ENCODE measurements at regions not wholly inside any gene's neighbourhood (a gene's known extent, or its start where the extent isn't known, plus 50 kb on each side); places are given as distances from the start of the nearest gene placed in this dataset.
A peak's percentile ranks its signal among the peaks of the same experiment; 100 is the strongest.
"Not testable (repeated sequence)": the region's sequence is repeated elsewhere in the genome, so short reads cannot be mapped to it uniquely, and the experiment has no call there.

DNA sequence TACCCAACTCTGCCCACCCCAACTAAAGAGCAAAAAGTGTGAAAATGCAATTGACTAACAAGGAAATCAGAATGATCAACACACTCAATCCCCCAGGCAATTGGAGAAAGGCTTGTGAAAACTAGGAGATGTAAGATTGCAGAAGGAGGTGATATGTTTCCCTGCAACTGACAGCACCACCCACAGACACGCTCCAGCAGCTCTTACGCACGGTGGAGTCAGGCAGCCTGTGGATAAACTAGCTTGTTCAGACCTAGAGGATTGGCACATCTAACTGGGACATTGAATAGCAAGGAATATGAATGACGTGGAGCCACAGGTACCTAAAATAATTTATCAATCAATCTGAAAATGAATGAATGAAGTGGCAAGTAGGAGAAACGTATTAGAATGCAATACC lies 125.7 kb upstream of the MYO3A start:
- Mint-ChIP-seq H3K4me1 (no peaks in the 10 kb centered on the region), H3K9me3 (no peaks in the 10 kb centered on the region), H3K36me3 (ENCODE audit: low read depth) (no peaks in the 10 kb centered on the region), H3K27ac (no peak overlapping the region), H3K27me3 (no peaks in the 10 kb centered on the region), H3K4me3 (no peak overlapping the region)
- no peak for ATAC-seq
- DNase-seq = no peak

DNA sequence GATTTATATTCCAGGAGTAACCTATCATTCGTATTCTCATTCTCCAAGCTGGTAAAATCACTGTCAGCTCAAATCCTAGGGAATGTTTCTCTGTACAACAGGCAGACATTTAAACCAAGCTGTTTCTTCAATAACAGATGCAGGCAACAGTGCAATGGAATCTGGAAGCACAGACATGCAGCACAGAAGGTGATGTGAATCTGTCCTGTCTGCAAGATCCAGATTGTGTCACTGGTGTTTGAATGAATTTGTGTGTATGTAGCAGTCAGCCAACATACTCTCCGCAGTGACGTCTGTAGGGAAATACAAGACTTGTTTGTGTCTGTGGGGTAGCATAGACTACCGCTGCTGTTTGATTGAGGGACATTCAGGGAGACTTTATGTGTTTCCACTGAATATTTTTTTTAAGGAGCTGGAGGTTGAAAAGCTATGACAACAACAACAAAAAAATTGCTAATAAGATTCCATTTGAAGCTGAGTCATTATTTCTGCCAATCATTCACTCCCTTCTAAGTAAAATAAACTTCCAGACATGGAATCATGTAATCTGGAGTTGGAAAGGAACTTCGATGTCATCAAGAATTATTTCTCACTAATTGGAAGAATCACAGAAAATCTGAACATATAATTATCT lies 122.9 kb upstream of the MYO3A start:
- Mint-ChIP-seq H3K36me3 (ENCODE audit: low read depth) (no peaks in the 10 kb centered on the region), H3K4me1 (no peaks in the 10 kb centered on the region), H3K27ac (no peak overlapping the region), H3K4me3 (no peak overlapping the region), H3K27me3 (no peaks in the 10 kb centered on the region), H3K9me3 (no peaks in the 10 kb centered on the region)
- no peak for ATAC-seq
- DNase-seq = no peak

DNA sequence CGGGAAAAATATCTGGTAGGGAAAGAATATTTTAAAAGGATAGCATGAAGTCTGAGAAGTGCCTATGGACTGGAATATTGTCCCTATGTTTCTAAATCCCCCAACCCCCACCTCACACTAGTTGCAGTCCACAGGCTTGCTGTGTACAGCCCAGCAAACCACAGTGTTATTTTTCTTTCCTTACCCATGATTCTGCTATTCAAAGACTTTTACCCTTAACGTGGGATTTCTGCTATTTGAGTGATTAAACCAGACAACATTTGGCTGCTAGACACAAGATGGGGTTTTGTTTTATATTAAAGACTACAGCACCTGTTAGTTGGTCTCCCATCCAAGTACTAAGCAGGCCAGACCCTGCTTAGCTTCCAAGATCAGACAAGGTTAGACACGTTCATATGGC lies 120.5 kb upstream of the MYO3A start:
- no peaks in the 10 kb centered on the region for H3K9me3 Mint-ChIP-seq
- no peaks in the 10 kb centered on the region for H3K4me1 Mint-ChIP-seq
- no peak overlapping the region for H3K4me3 Mint-ChIP-seq
- ATAC-seq = no peak
- no peaks in the 10 kb centered on the region for H3K27me3 Mint-ChIP-seq
- no peak for DNase-seq
- no peak overlapping the region for H3K27ac Mint-ChIP-seq
- no peaks in the 10 kb centered on the region for H3K36me3 Mint-ChIP-seq (ENCODE audit: low read depth)

DNA sequence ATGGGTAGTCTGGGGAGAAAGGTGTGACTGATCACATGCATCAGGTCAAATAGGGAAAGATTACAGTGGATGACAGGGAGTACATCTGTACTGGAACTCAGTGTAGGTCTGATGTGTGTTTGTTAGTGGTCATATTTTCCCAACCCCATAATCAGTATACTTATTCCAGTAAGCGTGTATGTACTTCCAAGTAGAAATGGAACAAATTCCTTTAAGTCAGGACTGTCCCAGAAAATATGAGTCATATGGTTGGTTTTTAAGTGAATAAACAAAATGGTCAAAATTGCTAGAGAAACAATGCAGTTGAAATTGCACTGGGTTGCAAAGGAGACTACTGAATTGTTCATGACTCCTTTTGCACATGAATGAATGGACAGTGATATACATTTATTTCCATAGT lies 118.8 kb upstream of the MYO3A start:
- Mint-ChIP-seq H3K27me3 (peaks cover 2% of the 10 kb centered on the region), H3K36me3 (ENCODE audit: low read depth) (no peaks in the 10 kb centered on the region), H3K4me1 (no peaks in the 10 kb centered on the region), H3K27ac (no peak overlapping the region), H3K9me3 (no peaks in the 10 kb centered on the region), H3K4me3 (no peak overlapping the region)
- DNase-seq = no peak
- ATAC-seq = no peak

DNA sequence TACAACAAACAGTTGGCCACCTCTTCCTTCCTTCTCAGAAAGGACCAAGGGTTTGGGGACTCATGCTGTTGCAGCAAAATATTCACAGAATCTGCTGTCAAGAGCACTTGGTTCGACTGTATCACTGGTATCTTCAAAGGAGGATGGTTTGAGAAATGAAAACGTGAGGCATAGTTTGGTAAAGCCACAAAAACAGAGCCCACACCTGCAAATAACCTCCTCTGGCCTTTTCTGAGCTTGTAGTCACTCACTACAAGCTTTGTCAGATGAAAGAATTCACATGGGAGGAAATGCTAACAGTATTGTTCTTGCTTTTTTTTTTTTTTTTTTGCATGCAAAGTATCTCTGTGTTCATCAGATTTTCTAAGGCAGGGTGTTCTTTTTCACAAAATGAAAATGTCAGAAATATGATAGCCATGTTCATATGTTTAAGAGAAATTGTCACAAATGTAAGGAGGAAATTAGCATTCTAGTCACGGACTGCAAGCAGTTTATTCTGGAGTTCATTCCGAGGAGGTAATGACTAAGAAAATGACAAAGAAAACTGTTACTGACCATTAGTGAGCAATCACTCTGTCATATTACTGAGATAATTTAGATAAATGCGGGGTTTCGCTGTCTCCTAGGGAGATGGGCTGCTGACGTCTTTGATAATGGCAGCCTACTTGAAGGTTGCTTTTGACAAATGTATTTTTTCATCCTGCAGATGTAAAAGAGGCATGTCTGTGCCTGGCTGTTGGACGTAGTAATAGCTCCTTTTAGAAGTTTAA lies 117.8 kb upstream of the MYO3A start:
- H3K36me3 Mint-ChIP-seq (ENCODE audit: low read depth) = no peaks in the 10 kb centered on the region
- no peak overlapping the region for H3K4me3 Mint-ChIP-seq
- H3K9me3 Mint-ChIP-seq = no peaks in the 10 kb centered on the region
- no peak for DNase-seq
- peaks cover 2% of the 10 kb centered on the region for H3K27me3 Mint-ChIP-seq
- no peak overlapping the region for H3K27ac Mint-ChIP-seq
- H3K4me1 Mint-ChIP-seq = peaks cover 6% of the 10 kb centered on the region
- ATAC-seq = no peak

DNA sequence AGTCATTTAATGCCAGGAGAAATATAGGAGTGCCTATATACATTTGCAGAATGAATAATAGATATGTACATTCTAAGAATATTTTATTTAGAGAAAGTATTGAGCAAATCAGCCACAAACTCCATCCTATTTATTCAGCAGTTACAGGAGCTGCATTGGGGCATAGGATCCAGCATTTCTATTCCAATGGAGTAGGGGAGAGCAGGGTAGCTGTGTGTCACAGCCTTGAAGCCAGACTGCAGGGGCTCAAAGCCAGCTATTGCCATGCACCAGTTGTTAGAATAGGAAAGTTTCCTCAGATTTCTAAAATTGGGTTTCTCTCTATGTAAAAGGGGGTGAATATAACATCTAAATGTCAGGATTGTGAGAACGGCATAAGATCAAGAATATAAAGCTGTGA lies 116.8 kb upstream of the MYO3A start:
- no peaks in the 10 kb centered on the region for H3K9me3 Mint-ChIP-seq
- H3K4me1 Mint-ChIP-seq = peaks cover 6% of the 10 kb centered on the region
- no peaks in the 10 kb centered on the region for H3K36me3 Mint-ChIP-seq (ENCODE audit: low read depth)
- H3K27ac Mint-ChIP-seq = no peak overlapping the region
- no peak for DNase-seq
- H3K4me3 Mint-ChIP-seq = no peak overlapping the region
- H3K27me3 Mint-ChIP-seq = peaks cover 2% of the 10 kb centered on the region
- ATAC-seq = no peak

DNA sequence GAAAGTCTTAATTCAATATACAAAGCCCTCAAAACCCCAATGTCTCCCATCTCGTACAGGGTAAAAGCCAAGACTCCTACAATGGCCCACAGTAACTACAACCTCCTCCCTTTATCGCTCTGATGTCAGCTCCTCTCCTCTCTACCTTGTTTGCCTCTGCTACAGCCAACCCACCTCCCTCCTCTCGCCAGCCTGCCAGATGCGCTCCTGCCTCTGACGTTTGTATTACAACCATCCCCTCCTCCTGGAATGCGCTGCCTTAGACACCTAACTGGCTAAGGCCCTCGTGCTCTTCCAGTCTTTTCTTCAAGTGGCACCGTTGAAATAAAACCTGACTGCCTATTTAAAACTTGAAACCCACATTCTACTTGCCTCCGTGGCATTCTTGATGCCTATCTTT lies 115.3 kb upstream of the MYO3A start:
- Mint-ChIP-seq H3K4me1 (peaks cover 6% of the 10 kb centered on the region), H3K9me3 (no peaks in the 10 kb centered on the region), H3K36me3 (ENCODE audit: low read depth) (no peaks in the 10 kb centered on the region), H3K4me3 (no peak overlapping the region), H3K27me3 (peaks cover 2% of the 10 kb centered on the region), H3K27ac (no peak overlapping the region)
- DNase-seq (no peak), ATAC-seq (no peak)

DNA sequence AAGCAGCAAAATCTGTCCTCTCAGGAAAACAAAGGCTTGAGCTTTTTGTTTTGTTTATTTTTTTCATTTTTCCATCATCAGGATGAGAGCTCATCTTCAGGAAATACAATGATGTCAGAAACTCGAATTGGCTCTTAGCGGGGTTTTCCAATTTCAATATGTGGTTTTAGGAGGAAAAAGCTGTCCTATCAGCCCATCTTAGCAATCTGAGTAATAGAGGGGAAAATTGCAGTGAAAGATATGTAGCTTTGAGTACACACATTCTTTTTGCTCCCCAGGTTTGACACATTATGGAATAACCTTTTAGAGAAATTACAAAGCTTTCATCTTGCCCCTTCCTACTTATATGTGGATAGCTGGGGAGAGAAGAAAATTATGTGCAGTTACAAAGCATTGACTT lies 113.6 kb upstream of the MYO3A start:
- DNase-seq = no peak
- peak overlapping the region; percentile 27 for H3K4me3 Mint-ChIP-seq
- H3K4me1 Mint-ChIP-seq = peaks cover 6% of the 10 kb centered on the region
- no peaks in the 10 kb centered on the region for H3K9me3 Mint-ChIP-seq
- ATAC-seq = no peak
- H3K36me3 Mint-ChIP-seq (ENCODE audit: low read depth) = no peaks in the 10 kb centered on the region
- no peak overlapping the region for H3K27ac Mint-ChIP-seq
- H3K27me3 Mint-ChIP-seq = peaks cover 2% of the 10 kb centered on the region

DNA sequence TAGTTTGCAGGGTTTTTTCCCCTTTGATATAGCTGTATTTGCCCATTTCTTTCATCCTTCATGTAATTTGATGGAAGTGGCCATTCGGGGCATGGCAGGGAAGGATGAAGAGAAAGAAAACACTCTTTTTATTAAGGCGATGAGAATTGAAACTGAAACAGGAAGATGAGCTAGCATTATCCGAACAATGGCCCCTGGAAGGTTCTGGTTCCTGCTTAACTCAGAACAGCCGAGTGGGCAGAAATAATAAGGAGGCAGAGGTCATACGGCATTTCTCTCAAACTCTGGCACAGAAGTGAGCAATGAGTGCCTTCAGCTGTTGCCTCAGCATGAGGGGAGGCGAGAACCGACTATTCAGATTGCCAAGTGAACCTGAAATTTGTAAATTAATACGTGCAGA lies 113.2 kb upstream of the MYO3A start:
- H3K27me3 Mint-ChIP-seq = peaks cover 2% of the 10 kb centered on the region
- H3K4me1 Mint-ChIP-seq = peaks cover 6% of the 10 kb centered on the region
- no peaks in the 10 kb centered on the region for H3K9me3 Mint-ChIP-seq
- DNase-seq = no peak
- H3K36me3 Mint-ChIP-seq (ENCODE audit: low read depth) = no peaks in the 10 kb centered on the region
- H3K4me3 Mint-ChIP-seq = peak overlapping the region; percentile 27
- H3K27ac Mint-ChIP-seq = peak overlapping the region; percentile 2
- ATAC-seq = no peak

DNA sequence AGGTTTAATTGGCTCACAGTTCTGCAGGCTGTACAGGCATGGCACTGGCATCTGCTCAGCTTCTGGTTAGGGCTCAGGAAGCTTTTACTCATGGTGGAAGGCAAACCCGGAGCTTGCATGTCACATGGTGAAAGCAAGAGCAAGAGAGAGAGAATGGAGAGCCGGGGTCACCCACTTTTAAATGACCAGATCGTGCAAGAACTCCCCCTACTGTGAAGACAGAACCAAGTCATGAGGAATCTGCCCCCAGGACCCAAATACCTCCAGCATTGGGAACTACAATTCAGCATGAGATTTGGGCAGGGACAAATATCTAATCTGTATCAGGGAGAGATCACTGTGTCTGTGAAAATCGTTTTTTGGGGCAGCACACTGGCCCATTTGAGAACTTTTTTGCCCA lies 110.0 kb upstream of the MYO3A start:
- H3K27me3 Mint-ChIP-seq = peaks cover 6% of the 10 kb centered on the region
- peaks cover 6% of the 10 kb centered on the region for H3K4me1 Mint-ChIP-seq
- H3K36me3 Mint-ChIP-seq (ENCODE audit: low read depth) = no peaks in the 10 kb centered on the region
- ATAC-seq (no peak), DNase-seq (no peak)
- H3K4me3 Mint-ChIP-seq = no peak overlapping the region
- H3K9me3 Mint-ChIP-seq = no peaks in the 10 kb centered on the region
- H3K27ac Mint-ChIP-seq = no peak overlapping the region

DNA sequence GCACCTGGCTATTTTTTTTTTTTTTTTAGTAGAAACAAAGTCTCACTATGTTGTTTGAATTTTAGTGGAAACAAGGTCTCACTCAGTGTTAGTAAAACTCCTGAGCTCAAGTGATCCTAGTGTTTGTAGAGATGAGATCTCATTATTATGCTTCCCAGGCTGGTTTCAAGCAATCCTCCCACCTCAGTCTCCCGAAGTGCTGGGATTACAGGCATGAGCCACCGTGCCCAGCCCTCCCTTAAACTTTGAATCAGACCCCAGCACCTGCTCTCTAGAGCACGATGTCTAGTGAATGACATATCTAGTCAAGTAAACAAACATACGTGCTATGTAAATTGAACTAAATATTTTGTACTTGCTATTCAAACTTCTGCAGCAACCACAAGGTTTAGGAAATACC lies 105.6 kb upstream of the MYO3A start:
- ATAC-seq (no peak), DNase-seq (no peak)
- no peaks in the 10 kb centered on the region for H3K36me3 Mint-ChIP-seq (ENCODE audit: low read depth)
- H3K27me3 Mint-ChIP-seq = peaks cover 14% of the 10 kb centered on the region
- H3K4me1 Mint-ChIP-seq = no peaks in the 10 kb centered on the region
- H3K4me3 Mint-ChIP-seq = no peak overlapping the region
- no peak overlapping the region for H3K27ac Mint-ChIP-seq
- H3K9me3 Mint-ChIP-seq = no peaks in the 10 kb centered on the region

DNA sequence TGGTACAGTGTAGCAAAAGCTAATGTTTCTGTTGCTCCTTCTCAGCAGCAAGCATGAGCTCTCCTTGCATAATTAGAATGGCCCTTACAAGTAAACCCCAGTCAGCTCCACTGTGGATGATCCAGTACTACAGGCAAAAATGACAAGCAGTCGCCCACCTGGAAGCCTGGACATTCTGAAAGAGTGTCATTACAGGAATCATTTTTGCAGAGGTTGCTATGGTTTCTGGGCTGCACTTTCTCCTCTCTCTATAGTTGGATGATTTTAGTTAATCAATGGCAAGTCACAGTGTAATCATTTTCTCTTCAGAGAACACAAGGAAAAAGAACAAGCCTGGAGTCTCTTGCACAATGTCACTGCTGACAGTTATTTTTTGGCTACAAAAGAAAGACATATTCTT lies 102.9 kb upstream of the MYO3A start:
- ATAC-seq (no peak), DNase-seq (no peak)
- no peaks in the 10 kb centered on the region for H3K36me3 Mint-ChIP-seq (ENCODE audit: low read depth)
- H3K4me1 Mint-ChIP-seq = no peaks in the 10 kb centered on the region
- no peak overlapping the region for H3K27ac Mint-ChIP-seq
- peaks cover 5% of the 10 kb centered on the region for H3K9me3 Mint-ChIP-seq
- H3K27me3 Mint-ChIP-seq = peaks cover 14% of the 10 kb centered on the region
- no peak overlapping the region for H3K4me3 Mint-ChIP-seq

DNA sequence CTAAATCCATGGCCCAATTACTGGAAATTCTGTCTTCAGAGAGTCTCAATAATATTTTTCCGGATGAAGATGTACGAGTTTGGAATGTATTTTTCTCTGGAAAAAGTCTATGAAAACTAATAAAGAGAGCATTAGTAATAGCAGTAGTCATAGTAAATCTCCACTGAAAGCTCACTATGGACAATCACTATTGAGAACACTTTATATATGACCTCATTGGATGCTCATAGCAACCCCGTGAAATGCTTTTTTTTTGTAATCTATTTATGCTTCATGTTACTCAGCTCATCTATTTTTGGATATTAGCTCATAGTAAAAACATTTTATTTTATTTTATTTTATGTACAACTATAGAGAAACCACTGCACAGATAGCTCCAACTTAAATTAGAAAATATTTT lies 94.3 kb upstream of the MYO3A start:
- H3K27me3 Mint-ChIP-seq = no peaks in the 10 kb centered on the region
- peaks cover 13% of the 10 kb centered on the region for H3K9me3 Mint-ChIP-seq
- no peaks in the 10 kb centered on the region for H3K36me3 Mint-ChIP-seq (ENCODE audit: low read depth)
- DNase-seq = no peak
- no peak for ATAC-seq
- no peak overlapping the region for H3K27ac Mint-ChIP-seq
- no peaks in the 10 kb centered on the region for H3K4me1 Mint-ChIP-seq
- no peak overlapping the region for H3K4me3 Mint-ChIP-seq

DNA sequence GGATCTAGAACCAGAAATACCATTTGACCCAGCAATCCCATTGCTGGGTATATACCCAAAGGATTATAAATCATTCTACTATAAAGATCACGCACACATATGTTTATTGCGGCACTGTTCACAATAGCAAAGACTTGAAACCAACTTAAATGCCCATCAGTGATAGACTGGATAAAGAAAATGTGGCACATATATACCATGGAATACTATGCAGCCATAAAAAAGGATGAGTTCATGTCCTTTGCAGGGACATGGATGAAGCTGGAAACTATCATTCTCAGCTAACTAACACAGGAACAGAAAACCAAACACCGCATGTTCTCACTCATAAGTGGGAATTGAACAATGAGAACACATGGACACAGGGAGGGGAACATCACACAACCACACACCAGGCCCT lies 93.2 kb upstream of the MYO3A start:
- not testable (repeated sequence) for ATAC-seq; H3K4me3 Mint-ChIP-seq; H3K27me3 Mint-ChIP-seq; H3K36me3 Mint-ChIP-seq (ENCODE audit: low read depth); H3K9me3 Mint-ChIP-seq; H3K4me1 Mint-ChIP-seq; H3K27ac Mint-ChIP-seq; DNase-seq

DNA sequence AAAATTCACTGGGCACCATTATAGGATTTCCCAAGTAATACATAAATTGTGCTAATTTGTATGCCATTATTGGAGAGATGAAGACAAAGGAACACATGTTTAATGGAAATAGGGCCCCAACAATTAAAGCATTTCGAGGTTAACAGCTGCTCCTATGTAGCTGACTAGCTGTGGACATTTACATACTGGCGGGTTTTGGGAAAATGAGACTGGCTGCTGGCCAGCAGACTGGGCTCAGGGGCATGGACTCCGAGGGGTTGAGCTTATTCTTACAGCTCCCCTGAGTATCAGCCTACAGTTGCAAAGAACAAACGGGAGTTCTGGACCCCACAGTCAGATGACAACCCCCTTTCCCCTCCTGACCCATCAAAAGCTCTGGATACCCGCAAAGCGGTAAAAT lies 91.9 kb upstream of the MYO3A start:
- Mint-ChIP-seq H3K27me3 (no peaks in the 10 kb centered on the region), H3K27ac (no peak overlapping the region), H3K4me3 (no peak overlapping the region), H3K4me1 (no peaks in the 10 kb centered on the region), H3K9me3 (peaks cover 9% of the 10 kb centered on the region), H3K36me3 (ENCODE audit: low read depth) (no peaks in the 10 kb centered on the region)
- DNase-seq (no peak), ATAC-seq (no peak)

Measured in activated naive CD8-positive, alpha-beta T cell treated with anti-CD3 and anti-CD28 coated beads, Interleukin-2, amount 50 U/mL, for 24 hours (primary cell).